Bronchial epithelial cell (primary cell): ENCODE measurements at regions not wholly inside any gene's neighbourhood (a gene's known extent, or its start where the extent isn't known, plus 50 kb on each side); places are given as distances from the start of the nearest gene placed in this dataset.
"Not testable (repeated sequence)": the region's sequence is repeated elsewhere in the genome, so short reads cannot be mapped to it uniquely, and the experiment has no call there.

ENCODE experiments used
- DNase-seq: peaks from one replicate; pipeline ENCODE4 v3.0.0-alpha.2; 2010; ENCODE audit warnings: low read depth
- FAIRE-seq: peaks from 2 replicates; lab custom pipeline; 2011; peaks lifted over from hg19 to GRCh38; lab: Jason Lieb, UNC
- H3K27me3 ChIP-seq: 2 replicates; pipeline ENCODE4 v1.5.1; 2011; ENCODE audit warnings: low read length; ENCODE audit not compliant: control insufficient read depth, insufficient read depth
- H3K36me3 ChIP-seq: 2 replicates; pipeline ENCODE4 v1.5.1; 2011; ENCODE audit warnings: low read length; ENCODE audit not compliant: control insufficient read depth, insufficient read depth
- H3K4me3 ChIP-seq: 2 replicates; pipeline ENCODE4 v1.5.1; 2011; ENCODE audit warnings: mild to moderate bottlenecking, low read depth, low read length, control low read depth
- TF ChIP-seq, protein P1 (sequence below): IDR thresholded peaks from 2 replicates; pipeline ENCODE4 v1.5.1; 2011; ENCODE audit warnings: mild to moderate bottlenecking, moderate library complexity, low read length, control low read depth, inconsistent platforms; ENCODE audit not compliant: insufficient read depth, severe bottlenecking

DNA sequence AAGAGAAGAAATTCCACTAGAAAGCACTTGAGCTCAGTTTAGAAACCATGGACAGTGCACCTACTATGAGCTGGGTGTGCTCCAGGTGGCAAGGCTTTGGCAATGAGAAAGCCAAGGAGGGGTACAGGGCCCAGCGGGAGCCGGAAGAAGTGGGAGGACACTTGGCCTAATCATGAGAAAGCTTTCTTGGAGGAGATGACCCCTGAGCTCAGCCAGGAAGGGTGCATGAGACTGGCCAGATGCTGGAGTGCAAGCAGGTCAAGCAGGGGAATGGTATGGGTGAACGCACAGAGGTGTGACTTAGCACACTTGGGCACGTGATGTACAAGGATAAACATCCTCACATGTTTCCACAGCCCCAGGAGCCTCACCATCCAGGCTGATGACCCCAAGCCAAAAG is 97.2 kb upstream of the GLI2 start:
- H3K36me3 ChIP-seq: no peaks in the 10 kb centered on the region
- H3K27me3 ChIP-seq: no peaks in the 10 kb centered on the region
- H3K4me3 ChIP-seq: no peak overlapping the region
- TF ChIP-seq, protein P1, sequence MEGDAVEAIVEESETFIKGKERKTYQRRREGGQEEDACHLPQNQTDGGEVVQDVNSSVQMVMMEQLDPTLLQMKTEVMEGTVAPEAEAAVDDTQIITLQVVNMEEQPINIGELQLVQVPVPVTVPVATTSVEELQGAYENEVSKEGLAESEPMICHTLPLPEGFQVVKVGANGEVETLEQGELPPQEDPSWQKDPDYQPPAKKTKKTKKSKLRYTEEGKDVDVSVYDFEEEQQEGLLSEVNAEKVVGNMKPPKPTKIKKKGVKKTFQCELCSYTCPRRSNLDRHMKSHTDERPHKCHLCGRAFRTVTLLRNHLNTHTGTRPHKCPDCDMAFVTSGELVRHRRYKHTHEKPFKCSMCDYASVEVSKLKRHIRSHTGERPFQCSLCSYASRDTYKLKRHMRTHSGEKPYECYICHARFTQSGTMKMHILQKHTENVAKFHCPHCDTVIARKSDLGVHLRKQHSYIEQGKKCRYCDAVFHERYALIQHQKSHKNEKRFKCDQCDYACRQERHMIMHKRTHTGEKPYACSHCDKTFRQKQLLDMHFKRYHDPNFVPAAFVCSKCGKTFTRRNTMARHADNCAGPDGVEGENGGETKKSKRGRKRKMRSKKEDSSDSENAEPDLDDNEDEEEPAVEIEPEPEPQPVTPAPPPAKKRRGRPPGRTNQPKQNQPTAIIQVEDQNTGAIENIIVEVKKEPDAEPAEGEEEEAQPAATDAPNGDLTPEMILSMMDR: no peak
- DNase-seq: no peak
- FAIRE-seq: no peak

DNA sequence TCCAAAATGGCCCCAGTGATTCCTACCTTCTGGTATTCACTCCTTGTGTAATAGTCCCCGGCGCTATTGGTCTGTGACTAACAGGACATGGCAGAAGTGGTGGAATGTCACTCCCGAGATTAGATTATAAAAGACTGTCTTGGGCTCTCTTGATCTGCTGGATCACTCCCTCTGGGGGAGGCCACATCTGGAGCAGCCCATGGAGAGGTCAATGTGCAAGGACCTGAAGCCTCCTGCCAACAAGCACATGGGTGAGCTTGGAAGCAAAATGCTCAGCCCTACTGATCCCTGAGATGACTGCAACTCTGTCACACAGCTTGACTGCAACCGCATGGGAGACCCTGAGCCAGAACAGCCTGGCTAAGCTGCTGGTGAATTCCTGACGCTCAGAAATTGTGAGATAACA is 94.3 kb upstream of the GLI2 start:
- Histone ChIP-seq H3K27me3 (no peaks in the 10 kb centered on the region), H3K36me3 (no peaks in the 10 kb centered on the region), H3K4me3 (no peak overlapping the region)
- FAIRE-seq (no peak), DNase-seq (no peak)
- TF ChIP-seq, protein P1: no peak

DNA sequence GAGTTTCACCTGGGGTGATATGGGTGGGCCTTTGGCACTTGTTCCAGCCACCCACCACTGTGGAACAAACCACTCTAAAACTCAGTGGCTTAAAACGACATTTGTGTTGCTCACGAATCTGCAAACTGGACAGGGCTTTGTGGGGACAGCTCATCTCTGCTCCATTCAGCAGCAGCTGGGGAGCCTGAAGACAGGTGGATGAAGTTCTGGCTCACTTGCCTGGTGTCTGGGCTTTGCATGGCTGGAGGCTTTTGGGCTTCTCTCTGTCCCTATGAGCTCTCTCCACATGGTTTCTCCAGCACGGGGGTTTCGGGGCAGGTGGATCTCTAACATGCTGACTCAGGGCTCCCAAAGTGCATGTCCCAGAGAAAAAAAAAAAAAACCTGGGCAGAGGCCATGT is 93.0 kb upstream of the GLI2 start:
- no peak for FAIRE-seq
- DNase-seq: no peak
- Histone ChIP-seq H3K36me3 (no peaks in the 10 kb centered on the region), H3K4me3 (no peak overlapping the region), H3K27me3 (no peaks in the 10 kb centered on the region)
- TF ChIP-seq, protein P1: no peak

DNA sequence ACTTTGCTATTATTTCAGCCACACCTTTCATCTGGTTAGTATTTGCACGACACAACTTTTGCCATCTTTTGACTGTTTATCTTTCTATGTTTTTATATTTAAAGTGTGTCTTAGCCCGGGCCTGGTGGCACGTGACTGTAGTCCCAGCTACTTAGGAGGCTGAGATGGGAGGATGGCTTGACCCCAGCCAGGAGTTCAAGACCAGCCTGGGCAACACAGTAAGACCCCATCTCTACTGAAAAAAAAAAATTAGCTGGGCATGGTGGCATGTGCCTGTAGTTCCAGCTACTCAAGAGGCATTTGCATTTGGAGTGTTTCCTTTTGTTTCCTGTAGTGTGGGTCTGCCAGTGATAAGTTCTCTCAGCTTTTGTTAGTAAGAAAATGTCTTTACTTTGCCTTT is 88.7 kb upstream of the GLI2 start:
- Histone ChIP-seq H3K4me3 (no peak overlapping the region), H3K27me3 (no peaks in the 10 kb centered on the region), H3K36me3 (no peaks in the 10 kb centered on the region)
- DNase-seq (no peak), FAIRE-seq (no peak)
- TF ChIP-seq, protein P1: no peak

DNA sequence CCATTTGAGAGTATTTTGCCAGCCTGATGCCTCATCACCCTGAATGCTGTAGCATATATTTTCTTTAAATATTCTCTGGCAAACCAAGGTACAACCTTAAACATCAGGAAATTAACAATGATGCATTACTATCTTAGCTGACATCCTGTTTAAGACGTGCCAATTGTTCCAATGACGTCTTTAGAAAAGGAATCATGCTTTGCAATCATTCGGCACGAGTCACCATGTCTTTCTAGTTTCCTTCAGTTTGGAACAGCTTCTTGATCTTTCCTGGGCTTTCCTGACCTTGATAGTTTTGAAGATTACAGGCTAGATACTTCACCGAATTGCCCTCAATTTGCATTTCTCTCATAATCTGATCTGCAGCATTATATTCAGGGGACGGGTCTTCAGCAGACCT is 88.2 kb upstream of the GLI2 start:
- TF ChIP-seq, protein P1: no peak
- DNase-seq: peak; percentile 79
- no peaks in the 10 kb centered on the region for H3K27me3 ChIP-seq
- no peak overlapping the region for H3K4me3 ChIP-seq
- H3K36me3 ChIP-seq: no peaks in the 10 kb centered on the region
- FAIRE-seq: no peak

DNA sequence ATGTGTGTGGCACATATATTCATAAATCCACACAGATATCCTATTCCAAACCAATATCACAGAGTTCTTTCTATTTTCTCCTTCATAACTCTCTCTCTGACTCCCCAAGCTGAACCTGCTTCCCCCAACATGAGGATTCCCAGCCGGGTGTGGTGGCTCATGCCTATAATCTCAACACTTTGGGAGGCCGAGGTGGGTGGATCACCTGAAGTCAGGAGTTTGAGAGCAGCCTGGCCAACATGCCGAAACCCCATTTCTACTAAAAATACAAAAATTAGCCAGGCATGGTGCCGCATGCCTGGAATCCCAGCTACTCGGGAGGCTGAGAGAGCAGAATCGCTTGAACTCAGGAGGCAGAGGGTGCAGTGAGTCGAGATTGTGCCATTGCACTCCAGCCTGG is 86.3 kb upstream of the GLI2 start:
- FAIRE-seq, H3K27me3 ChIP-seq, H3K36me3 ChIP-seq, H3K4me3 ChIP-seq, DNase-seq: not testable (repeated sequence)
